Adrenal gland (tissue), 9 donors: ENCODE measurements at regions not wholly inside any gene's neighbourhood (a gene's known extent, or its start where the extent isn't known, plus 50 kb on each side); places are given as distances from the start of the nearest gene placed in this dataset.

Experiments
- DNase-seq, 7 donors: peaks; one replicate each; pipeline ENCODE4 v3.0.0-alpha.2; 2019 to 2020
- H3K27ac ChIP-seq, 5 donors: fragments of 200-600 bp; sonication (generic) in 4 of 5; 1 replicate in 3 of 5; 2 replicates in 2 of 5; pipeline versions ENCODE4 v1.5.1 to v1.8.0; 2016 to 2020; ENCODE audit warnings: mild to moderate bottlenecking in 1 of 5
- H3K27me3 ChIP-seq: fragments of 200-600 bp; 2 replicates; pipeline ENCODE4 v1.8.0; 2021
- H3K36me3 ChIP-seq, 2 donors: fragments of 200-600 bp; replicated peaks in 1 of 2; 1 replicate in 1 of 2; 2 replicates in 1 of 2; pipeline versions ENCODE4 v1.5.1 to v1.8.0; 2018 to 2022
- H3K4me1 ChIP-seq, 2 donors: fragments of 200-600 bp; replicated peaks in 1 of 2; 1 replicate in 1 of 2; 2 replicates in 1 of 2; pipeline versions ENCODE4 v1.5.1 to v1.8.0; 2018 to 2021
- H3K4me3 ChIP-seq, 4 donors: fragments of 200-600 bp; sonication (generic) in 3 of 4; one replicate each; pipeline ENCODE4 v1.5.1; 2016 to 2018
- H3K9me3 ChIP-seq, 3 donors: fragments of 200-600 bp; sonication (generic) in 1 of 3; replicated peaks in 1 of 3; 1 replicate in 2 of 3; 2 replicates in 1 of 3; pipeline versions ENCODE4 v1.5.1 to v1.8.0; 2016 to 2021
- POLR2A ChIP-seq, 2 donors: fragments of 450-650 bp; IDR thresholded peaks; one replicate each; pipeline ENCODE4 v1.6.1; 2017; ENCODE audit warnings: antibody characterized with exemption in 2 of 2, mild to moderate bottlenecking in 2 of 2, moderate library complexity in 1 of 2
- WGBS, 4 donors: extraction: QIAGEN DNeasy Blood & Tissue Kit in 2 of 4; methylation state at CpG; one replicate each; pipeline versions ENCODE4 v1.1.5 to v1.1.7; 2013 to 2017; 5-methylcytosine and 5-hydroxymethylcytosine counted together
- intact Hi-C, 2 donors: fragments of 100-400 bp; cut with DNase I; formaldehyde crosslinking; loops; one replicate each; pipeline versions ENCODE4 v1.14.1 to v1.15.0; 2022 to 2023
- TF ChIP-seq, protein P1 (sequence below), 6 experiments: fragments of 450-650 bp in 4 of 6; fragments of 200-600 bp in 2 of 6; sonication (generic) in 1 of 6; IDR thresholded peaks; 1 replicate in 5 of 6; 2 replicates in 1 of 6; pipeline versions ENCODE4 v1.5.1 to v1.8.0; 2016 to 2021; ENCODE audit warnings: antibody characterized with exemption in 6 of 6, mild to moderate bottlenecking in 2 of 6, moderate library complexity in 1 of 6
- donor health status: healthy with polysubstance abuse.
- donor health status: Bipolar disorder and iron deficiency.
- donor health status: DM: yes; HTN: yes; CAD: no.
- donor health status: DM: no; HTN: no; CAD: no.
- donor health status: DM: no; HTN: no; CAD: no.

- TF ChIP-seq, protein P1, sequence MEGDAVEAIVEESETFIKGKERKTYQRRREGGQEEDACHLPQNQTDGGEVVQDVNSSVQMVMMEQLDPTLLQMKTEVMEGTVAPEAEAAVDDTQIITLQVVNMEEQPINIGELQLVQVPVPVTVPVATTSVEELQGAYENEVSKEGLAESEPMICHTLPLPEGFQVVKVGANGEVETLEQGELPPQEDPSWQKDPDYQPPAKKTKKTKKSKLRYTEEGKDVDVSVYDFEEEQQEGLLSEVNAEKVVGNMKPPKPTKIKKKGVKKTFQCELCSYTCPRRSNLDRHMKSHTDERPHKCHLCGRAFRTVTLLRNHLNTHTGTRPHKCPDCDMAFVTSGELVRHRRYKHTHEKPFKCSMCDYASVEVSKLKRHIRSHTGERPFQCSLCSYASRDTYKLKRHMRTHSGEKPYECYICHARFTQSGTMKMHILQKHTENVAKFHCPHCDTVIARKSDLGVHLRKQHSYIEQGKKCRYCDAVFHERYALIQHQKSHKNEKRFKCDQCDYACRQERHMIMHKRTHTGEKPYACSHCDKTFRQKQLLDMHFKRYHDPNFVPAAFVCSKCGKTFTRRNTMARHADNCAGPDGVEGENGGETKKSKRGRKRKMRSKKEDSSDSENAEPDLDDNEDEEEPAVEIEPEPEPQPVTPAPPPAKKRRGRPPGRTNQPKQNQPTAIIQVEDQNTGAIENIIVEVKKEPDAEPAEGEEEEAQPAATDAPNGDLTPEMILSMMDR (IDR thresholded peaks at IDR 0.05): no peak
- TF ChIP-seq POLR2A (IDR thresholded peaks at IDR 0.05): no peak
- H3K27ac ChIP-seq: no peak overlapping the region
Observed at GRCh38 chr6:165846123-165846966, 183.3 kb upstream of the PDE10A start.

DNA sequence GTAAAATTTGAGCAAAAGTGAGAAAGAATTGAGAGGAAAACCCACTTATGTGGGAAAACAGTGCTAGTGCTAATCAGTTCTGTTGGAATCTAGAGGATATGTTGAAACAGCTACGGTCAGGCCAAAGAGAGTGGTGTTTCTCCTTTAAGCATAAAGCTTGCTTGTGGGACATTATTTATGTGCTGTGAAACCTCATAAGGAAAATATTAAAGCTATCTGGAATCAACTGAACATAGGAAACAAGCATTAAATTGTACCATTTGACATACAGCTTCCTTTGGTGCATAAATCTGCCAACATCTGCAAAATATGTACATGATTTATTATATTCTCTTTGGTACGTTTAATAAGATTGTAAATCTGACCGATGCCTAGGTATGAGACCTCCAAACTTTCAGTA is 182.5 kb upstream of the PDE10A start:
- Histone ChIP-seq H3K27me3 (no peaks in the 10 kb centered on the region), H3K9me3 (no peaks in the 10 kb centered on the region), H3K36me3 (no peaks in the 10 kb centered on the region), H3K4me1 (no peaks in the 10 kb centered on the region), H3K4me3 (no peak overlapping the region), H3K27ac (no peak overlapping the region)
- DNase-seq: no peak
- 44 to 56% (median 50%) methylated on average over 3 of the region's 3 CpGs for WGBS, 4 donors
- intact Hi-C loops: no loop called here
- TF ChIP-seq, protein P1 (IDR thresholded peaks at IDR 0.05): no peak
- TF ChIP-seq POLR2A (IDR thresholded peaks at IDR 0.05): no peak

More at GRCh38 chr6:165846123-165846966, 183.3 kb upstream of the PDE10A start:
- no peak for DNase-seq
- H3K9me3 ChIP-seq: no peaks in the 10 kb centered on the region
- intact Hi-C loops: no loop called here
- H3K4me3 ChIP-seq: no peak overlapping the region
- WGBS, 4 donors: 64 to 76% (median 68%) methylated on average over 22 of the region's 22 CpGs
- H3K36me3 ChIP-seq: no peaks in the 10 kb centered on the region
- no peaks in the 10 kb centered on the region for H3K4me1 ChIP-seq
- no peaks in the 10 kb centered on the region for H3K27me3 ChIP-seq

GRCh38 chr6:165844801-165845364 is 181.8 kb upstream of the PDE10A start:
- no peaks in the 10 kb centered on the region for H3K4me1 ChIP-seq
- no peak for DNase-seq
- no peaks in the 10 kb centered on the region for H3K9me3 ChIP-seq
- TF ChIP-seq, protein P1 (IDR thresholded peaks at IDR 0.05): no peak
- no peak for TF ChIP-seq POLR2A (IDR thresholded peaks at IDR 0.05)
- WGBS, 4 donors: 76 to 84% (median 82%) methylated on average over 4 of the region's 4 CpGs
- intact Hi-C loops: no loop called here
- H3K36me3 ChIP-seq: no peaks in the 10 kb centered on the region
- no peaks in the 10 kb centered on the region for H3K27me3 ChIP-seq
- no peak overlapping the region for H3K27ac ChIP-seq
- no peak overlapping the region for H3K4me3 ChIP-seq

DNA sequence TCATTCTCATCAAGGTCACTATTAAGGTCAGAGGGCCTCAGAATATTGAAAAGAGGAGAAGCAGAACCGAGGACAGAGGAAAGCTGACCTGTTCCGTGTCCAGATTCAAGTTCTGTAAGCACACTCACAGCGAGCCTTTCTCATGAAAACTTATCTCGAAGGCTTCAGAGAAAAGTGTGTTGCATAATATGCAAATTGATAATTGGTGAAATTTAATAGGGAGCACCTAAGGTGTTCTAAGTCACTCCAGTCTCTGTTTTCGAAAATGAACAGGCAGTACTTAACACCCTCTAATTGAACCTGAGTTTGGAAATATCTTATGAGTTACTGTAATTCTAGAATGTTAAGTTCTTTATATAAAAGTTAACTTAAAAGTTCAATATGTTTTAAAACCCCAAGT is 181.2 kb upstream of the PDE10A start:
- 75 to 80% (median 79%) methylated on average over 5 of the region's 5 CpGs for WGBS, 4 donors
- Histone ChIP-seq H3K4me3 (no peak overlapping the region), H3K36me3 (no peaks in the 10 kb centered on the region), H3K4me1 (no peaks in the 10 kb centered on the region), H3K27ac (no peak overlapping the region), H3K9me3 (no peaks in the 10 kb centered on the region), H3K27me3 (no peaks in the 10 kb centered on the region)
- no peak for TF ChIP-seq POLR2A (IDR thresholded peaks at IDR 0.05)
- TF ChIP-seq, protein P1 (IDR thresholded peaks at IDR 0.05): no peak
- no peak for DNase-seq
- intact Hi-C loops: no loop called here
